ENCODE measurements at regions not wholly inside any gene's neighbourhood (a gene's known extent, or its start where the extent isn't known, plus 50 kb on each side); places are given as distances from the start of the nearest gene placed in this dataset.
A peak's percentile ranks its signal among the peaks of the same experiment; 100 is the strongest.

GRCh38 chr11:27187848-27188621 is 147.4 kb downstream of the BBOX1 start:
- DNase-seq = no peak

DNA sequence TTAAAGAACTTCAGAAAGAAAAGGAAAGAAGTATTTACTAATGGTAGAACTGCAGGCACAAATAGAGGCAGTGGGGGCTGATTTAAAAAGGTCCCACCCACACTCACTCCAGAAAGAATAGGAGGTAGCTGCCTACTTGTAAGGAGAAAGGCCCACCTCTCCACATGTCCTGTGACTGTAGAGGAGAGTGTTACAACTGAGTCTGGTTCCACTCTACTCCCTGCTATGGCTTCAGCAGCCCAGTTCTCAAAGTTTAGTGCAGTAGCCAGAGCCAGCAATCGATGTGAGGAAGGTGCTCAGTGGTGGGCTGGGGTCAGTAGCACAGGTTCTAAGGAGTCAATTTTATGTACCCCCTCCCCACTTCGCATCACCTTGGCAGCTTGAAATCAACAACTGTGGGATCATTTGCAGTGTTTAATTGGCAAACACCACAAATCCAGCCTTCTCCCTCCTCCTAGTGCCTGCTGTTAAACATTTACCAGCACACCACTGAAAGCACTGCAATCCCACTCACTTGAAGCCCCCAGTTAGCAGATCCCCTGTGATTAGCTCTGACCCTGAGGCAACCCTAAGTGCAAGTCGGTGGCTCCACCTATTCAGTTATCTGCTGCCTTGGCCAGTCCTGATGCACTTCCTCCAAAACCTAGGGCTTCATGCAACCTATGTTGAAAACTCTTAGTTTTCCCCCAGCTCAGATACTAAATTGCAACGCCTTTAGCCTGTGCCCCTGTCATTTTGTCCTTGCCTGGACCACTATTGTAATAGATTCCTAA is 146.6 kb downstream of the BBOX1 start:
- no peak for DNase-seq

DNA sequence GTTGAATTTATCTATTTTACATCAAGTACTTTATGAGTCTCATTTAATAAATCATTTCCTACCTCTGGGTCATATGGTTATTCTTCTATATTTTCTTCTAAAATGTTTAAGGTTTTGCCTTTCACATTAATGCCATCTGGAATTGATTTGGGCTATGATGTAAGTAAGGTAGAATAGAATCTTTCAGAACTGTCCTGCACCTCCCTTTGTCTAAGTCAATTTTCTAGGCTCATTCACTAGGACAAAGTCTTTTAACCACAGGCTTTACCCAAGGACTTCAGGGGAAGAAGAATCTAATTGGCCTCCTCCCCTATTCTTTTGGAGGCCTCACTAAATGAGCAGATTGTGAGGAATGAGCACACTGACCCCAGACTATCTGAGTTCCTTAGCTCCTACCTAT is 146.0 kb downstream of the BBOX1 start:
- DNase-seq = no peak

- DNase-seq = no peak
Measured at GRCh38 chr11:27184458-27185312, 144.1 kb downstream of the BBOX1 start.

DNA sequence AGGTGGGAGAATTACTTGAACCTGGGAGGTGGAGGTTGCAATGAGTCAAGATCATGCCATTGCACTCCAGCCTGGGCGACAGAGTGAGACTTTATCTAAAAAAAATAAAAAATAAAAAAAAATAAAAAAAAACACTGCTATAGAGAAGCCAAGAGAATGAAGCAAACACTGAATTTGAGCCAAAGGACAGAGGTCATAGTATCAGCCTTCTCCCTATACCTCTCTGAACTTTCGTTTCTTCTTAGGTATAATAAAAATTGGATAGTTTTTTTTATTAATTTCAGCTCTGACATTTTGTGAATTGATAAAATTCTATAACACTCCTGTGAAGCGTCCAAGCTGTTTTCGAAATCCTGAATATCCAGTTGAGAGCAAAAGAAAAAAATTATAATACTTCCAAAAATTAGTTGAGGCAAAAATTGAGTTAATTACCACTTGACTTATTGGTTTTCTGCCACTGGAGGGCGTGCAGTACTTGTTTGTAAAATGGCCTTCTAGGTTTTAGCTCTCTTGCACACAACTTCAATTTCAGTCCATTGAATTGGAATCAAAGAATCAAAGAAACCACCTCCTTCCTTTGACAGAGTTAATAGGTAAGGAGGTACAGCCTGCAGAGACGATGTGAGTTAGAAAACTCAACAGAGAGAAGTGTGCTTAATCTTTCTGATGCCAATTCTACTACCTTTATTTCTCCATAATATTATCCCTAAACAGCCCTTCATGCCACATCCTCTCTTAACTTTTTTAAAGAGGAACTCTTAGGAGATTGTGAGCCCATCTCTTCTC is 143.2 kb downstream of the BBOX1 start:
- DNase-seq = peak; percentile 45

DNA sequence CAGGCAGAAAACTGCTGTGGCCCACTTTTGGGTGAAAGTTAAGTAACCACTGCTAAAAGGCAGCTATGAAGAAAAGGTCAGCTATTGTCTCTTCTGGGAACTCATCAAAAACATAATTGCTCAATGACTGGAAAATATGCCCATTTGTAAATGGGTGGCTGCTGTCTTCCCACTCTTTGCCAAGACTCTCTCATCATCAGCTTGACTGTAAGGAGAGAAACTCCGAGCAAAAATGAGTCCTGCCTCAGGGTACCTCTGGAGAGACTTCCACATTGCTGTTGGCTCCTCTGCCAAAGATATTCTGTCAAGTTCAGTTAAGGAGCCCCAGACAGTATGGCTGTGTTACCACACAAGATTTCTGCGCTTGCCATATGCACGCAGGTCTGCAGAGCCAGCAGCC is 138.7 kb downstream of the BBOX1 start:
- no peak for DNase-seq

DNA sequence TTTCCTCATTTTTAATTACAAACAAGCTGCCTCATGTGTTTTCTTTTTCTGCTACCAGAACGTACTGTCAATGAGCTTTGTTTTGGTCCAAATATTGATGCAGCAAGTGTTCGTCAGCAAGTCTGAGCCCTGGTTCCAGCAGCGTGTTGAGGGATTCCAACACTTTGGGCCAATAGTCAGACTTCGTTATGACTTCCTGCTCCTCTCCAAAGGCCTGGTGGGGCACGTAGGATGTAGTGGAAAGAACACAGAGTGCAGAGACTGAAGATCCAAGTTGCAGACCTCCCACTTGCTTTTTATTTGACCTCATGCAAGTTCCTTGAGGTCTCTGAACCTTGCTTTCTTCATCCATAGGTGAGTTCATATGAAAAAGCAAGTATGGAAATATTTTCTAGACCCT is 138.2 kb downstream of the BBOX1 start:
- no peak for DNase-seq
